ENCODE measurements at regions not wholly inside any gene's neighbourhood (a gene's known extent, or its start where the extent isn't known, plus 50 kb on each side); places are given as distances from the start of the nearest gene placed in this dataset.

DNA sequence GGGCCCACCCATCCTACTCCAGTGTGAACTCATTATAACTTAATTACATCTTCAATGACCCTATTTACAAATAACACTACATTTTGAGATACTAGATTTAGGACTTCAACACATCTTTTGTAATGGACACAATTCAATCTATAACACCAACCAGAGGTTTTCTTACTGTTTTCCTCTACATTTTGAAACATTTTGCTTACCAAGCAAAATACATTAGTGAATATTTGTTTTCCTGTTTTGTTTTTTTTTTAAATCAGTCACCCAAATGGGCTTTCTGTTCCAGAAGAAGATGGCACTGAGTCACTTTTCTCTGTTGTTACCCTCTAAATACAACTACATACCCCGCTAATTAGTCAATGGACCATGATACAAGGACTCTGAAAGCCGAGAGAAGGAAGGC lies 69.2 kb upstream of the PRNP start:
- Histone ChIP-seq H3K23me2 (ENCODE audit: low read depth, low read length) (no peaks in the 10 kb centered on the region), H4K5ac (ENCODE audit: insufficient read length, low read depth, low read length) (no peak overlapping the region), H4K8ac (ENCODE audit: extremely low read depth, insufficient read depth, low read length) (no peak overlapping the region), H3K27ac (ENCODE audit: low read depth, low read length) (no peak overlapping the region), H3K14ac (ENCODE audit: insufficient read length) (no peak overlapping the region), H2AK5ac (ENCODE audit: low read depth, low read length) (no peak overlapping the region), H3K56ac (replicated peaks; ENCODE audit: insufficient read length, low read depth, low read length) (no peak overlapping the region), H2BK120ac (replicated peaks; ENCODE audit: low read depth, low read length) (no peak overlapping the region), H3K36me3 (ENCODE audit: control insufficient read depth in 2 of 4, insufficient read depth in 4 of 4, low read length in 3 of 4) (no peaks in the 10 kb centered on the region), H2AFZ (ENCODE audit: low read length) (no peak overlapping the region), H3K9ac (replicated peaks in 1 of 4; ENCODE audit: extremely low read depth in 1 of 4, low read depth in 3 of 4, low read length in 3 of 4) (no peak overlapping the region), H3K18ac (ENCODE audit: extremely low read depth, low read length) (no peak overlapping the region), H2BK15ac (ENCODE audit: low read length) (no peak overlapping the region), H3K27me3 (replicated peaks in 1 of 4; ENCODE audit: control insufficient read depth in 3 of 4, extremely low read depth in 1 of 4, insufficient read depth in 3 of 4, low read length in 3 of 4) (no peaks in the 10 kb centered on the region), H3K23ac (ENCODE audit: insufficient read length) (no peak overlapping the region), H3K4me2 (ENCODE audit: insufficient read depth in 1 of 2, low read depth in 2 of 2, low read length in 2 of 2) (no peak overlapping the region), H2BK12ac (ENCODE audit: low read depth, low read length) (no peak overlapping the region), H4K91ac (replicated peaks; ENCODE audit: insufficient read length, low read length) (no peak overlapping the region), H3K79me1 (ENCODE audit: low read depth, low read length) (no peaks in the 10 kb centered on the region), H3K79me2 (ENCODE audit: control insufficient read depth in 1 of 2, insufficient read depth in 2 of 2, low read length in 2 of 2) (no peaks in the 10 kb centered on the region), H3K9me3 (ENCODE audit: insufficient read depth in 2 of 2, low read depth in 1 of 2, low read length in 1 of 2) (no peaks in the 10 kb centered on the region), H4K20me1 (replicated peaks in 1 of 2; ENCODE audit: control insufficient read depth in 1 of 2, insufficient read depth in 2 of 2, low read length in 2 of 2) (no peaks in the 10 kb centered on the region), H2BK5ac (ENCODE audit: low read depth, low read length) (no peak overlapping the region), H3K4me3 (ENCODE audit: extremely low read depth in 1 of 4, insufficient read depth in 2 of 4, low read depth in 3 of 4, low read length in 4 of 4) (no peak overlapping the region), H3K4me1 (replicated peaks in 1 of 4; ENCODE audit: control insufficient read depth in 3 of 4, insufficient read depth in 4 of 4, low read length in 3 of 4) (no peaks in the 10 kb centered on the region; a peak in 1 of 7 replicates), H3K4ac (replicated peaks; ENCODE audit: insufficient read length, low read depth, low read length) (no peak overlapping the region), H2BK20ac (ENCODE audit: low read length) (no peak overlapping the region)
- POLR2A ChIA-PET (ENCODE audit: partially characterized antibody): no interaction called here
- peak; percentile 31; the same call in 1 of the 2 replicates for TF ChIP-seq MAFK (IDR thresholded peaks at IDR 0.05; ENCODE audit: low read depth, low read length)
- TF ChIP-seq CHD2 (IDR thresholded peaks at IDR 0.05; ENCODE audit: low read length): no peak
- 83% methylated on average over 2 of the region's 2 CpGs; no CpG with 5 or more reads in 1 of the 2 experiments for WGBS, 2 experiments (ENCODE audit: extremely low coverage in 1 of 2, insufficient coverage in 1 of 2, insufficient read length in 1 of 2, insufficient replicate concordance in 2 of 2, low coverage in 1 of 2, low lambda C conversion rate in 2 of 2, missing lambda C conversion rate in 1 of 2)
- CTCF ChIA-PET (ENCODE audit: partially characterized antibody): interaction anchor here (0.9 kb wide), 1 partner anchor 105 kb away, joined by 3 read pairs; the partner anchor contains the start of gene PRND
- FAIRE-seq: no peak
- DNase-seq (ENCODE audit: low read depth in 1 of 2, low spot score in 2 of 2): no peak

All from H1 (cell line).